Activated naive CD4-positive, alpha-beta T cell treated with anti-CD3 and anti-CD28 coated beads for 36 hours (primary cell): ENCODE measurements at regions not wholly inside any gene's neighbourhood (a gene's known extent, or its start where the extent isn't known, plus 50 kb on each side); places are given as distances from the start of the nearest gene placed in this dataset.
"Not testable (repeated sequence)": the region's sequence is repeated elsewhere in the genome, so short reads cannot be mapped to it uniquely, and the experiment has no call there.

Source experiments
- CTCF ChIA-PET: fragments of 350-600 bp; sonication (Branson Sonifier 250); formaldehyde crosslinking; loops from one replicate; lab custom pipeline; 2021; ENCODE audit warnings: antibody characterized with exemption; lab: Charles Lee
- DNase-seq: peaks from one replicate; pipeline ENCODE4 v3.0.0-alpha.2; 2020
- H3K27ac Mint-ChIP-seq: one replicate; pipeline ENCODE4 v1.8.0; 2021; ENCODE audit warnings: mild to moderate bottlenecking, mixed read lengths
- H3K27me3 Mint-ChIP-seq: one replicate; pipeline ENCODE4 v1.8.0; 2021; ENCODE audit warnings: low read depth, mixed read lengths
- H3K36me3 Mint-ChIP-seq: one replicate; pipeline ENCODE4 v1.8.0; 2021; ENCODE audit warnings: low read depth, mixed read lengths
- H3K4me1 Mint-ChIP-seq: one replicate; pipeline ENCODE4 v1.8.0; 2021; ENCODE audit warnings: low read depth, mixed read lengths
- H3K4me3 Mint-ChIP-seq: one replicate; pipeline ENCODE4 v1.8.0; 2021; ENCODE audit warnings: mild to moderate bottlenecking, moderate library complexity, mixed read lengths
- H3K9me3 Mint-ChIP-seq: one replicate; pipeline ENCODE4 v1.8.0; 2021; ENCODE audit warnings: mixed read lengths
- intact Hi-C: fragments of 100-400 bp; cut with micrococcal nuclease; formaldehyde crosslinking; loops from one replicate; pipeline ENCODE4 v1.15.1; 2023

DNA sequence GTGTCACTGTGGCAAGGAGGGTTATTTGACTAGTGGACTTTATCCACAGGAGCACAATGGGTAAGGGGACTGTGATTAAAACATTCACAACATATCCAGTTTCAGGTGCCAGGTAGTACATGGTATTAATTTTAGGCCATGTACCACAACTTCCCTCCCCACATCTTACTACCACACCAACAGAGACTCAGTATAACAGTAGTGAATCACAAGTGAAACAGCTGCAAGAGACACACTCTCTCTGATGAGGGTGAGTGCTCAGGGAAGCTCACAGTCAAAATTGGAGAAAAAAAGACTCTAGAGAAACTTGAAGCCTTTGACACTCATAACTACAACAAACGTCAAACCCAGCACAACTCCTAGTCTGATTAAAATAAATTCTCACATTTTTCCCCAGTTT, 367.6 kb upstream of the GYPC start:
- no peak overlapping the region for H3K27ac Mint-ChIP-seq
- DNase-seq, result no peak
- no peaks in the 10 kb centered on the region for H3K4me1 Mint-ChIP-seq
- H3K9me3 Mint-ChIP-seq, result no peaks in the 10 kb centered on the region
- H3K27me3 Mint-ChIP-seq, result peaks cover 6% of the 10 kb centered on the region
- H3K4me3 Mint-ChIP-seq, result no peak overlapping the region
- intact Hi-C loops, result no loop called here
- H3K36me3 Mint-ChIP-seq, result no peaks in the 10 kb centered on the region
- CTCF ChIA-PET, result no interaction called here

DNA sequence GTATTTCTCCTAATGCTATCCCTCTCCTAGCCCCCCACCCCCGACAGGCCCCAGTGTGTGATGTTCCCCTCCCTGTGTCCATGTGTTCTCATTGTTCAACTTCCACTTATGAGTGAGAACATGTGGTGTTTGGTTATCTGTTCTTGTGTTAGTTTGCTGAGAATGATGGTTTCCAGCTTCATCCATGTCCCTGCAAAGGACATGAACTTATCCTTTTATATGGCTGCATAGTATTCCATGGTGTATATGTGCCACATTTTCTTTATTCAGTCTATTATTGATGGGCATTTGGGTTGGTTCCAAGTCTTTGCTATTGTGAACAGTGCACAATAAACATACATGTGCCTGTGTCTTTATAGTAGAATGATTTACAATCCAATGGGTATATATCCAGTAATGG, 362.0 kb upstream of the GYPC start:
- CTCF ChIA-PET, H3K27ac Mint-ChIP-seq, intact Hi-C loops, H3K36me3 Mint-ChIP-seq, H3K4me1 Mint-ChIP-seq, H3K9me3 Mint-ChIP-seq, H3K27me3 Mint-ChIP-seq, H3K4me3 Mint-ChIP-seq, DNase-seq: not testable (repeated sequence)

DNA sequence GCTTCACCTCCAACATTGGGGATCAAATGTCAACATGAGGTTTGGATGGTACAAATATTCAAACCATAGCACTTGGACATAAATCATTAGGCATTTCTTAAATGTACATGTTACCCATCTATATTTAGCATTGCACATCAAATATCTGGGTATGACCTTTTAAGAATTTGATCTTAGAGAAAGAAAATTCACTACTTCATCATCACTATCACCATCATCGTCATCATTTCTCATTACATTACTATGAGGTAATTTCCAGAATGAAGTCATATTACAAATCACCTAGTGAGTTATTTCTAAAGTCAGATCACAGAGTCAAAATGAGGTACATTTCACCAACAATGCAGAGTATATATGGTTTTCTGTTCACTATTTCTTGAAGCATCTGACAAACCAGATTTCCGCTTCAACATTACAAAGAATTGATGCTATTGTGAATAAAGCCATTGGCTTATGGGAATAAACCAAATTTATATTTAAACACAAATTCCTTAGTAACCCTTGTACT, 356.4 kb upstream of the GYPC start:
- H3K27ac Mint-ChIP-seq, result no peak overlapping the region
- H3K4me3 Mint-ChIP-seq, result no peak overlapping the region
- peaks cover 8% of the 10 kb centered on the region for H3K27me3 Mint-ChIP-seq
- no peaks in the 10 kb centered on the region for H3K9me3 Mint-ChIP-seq
- peaks cover 8% of the 10 kb centered on the region for H3K4me1 Mint-ChIP-seq
- CTCF ChIA-PET, result no interaction called here
- no peaks in the 10 kb centered on the region for H3K36me3 Mint-ChIP-seq
- no peak for DNase-seq
- intact Hi-C loops, result no loop called here

DNA sequence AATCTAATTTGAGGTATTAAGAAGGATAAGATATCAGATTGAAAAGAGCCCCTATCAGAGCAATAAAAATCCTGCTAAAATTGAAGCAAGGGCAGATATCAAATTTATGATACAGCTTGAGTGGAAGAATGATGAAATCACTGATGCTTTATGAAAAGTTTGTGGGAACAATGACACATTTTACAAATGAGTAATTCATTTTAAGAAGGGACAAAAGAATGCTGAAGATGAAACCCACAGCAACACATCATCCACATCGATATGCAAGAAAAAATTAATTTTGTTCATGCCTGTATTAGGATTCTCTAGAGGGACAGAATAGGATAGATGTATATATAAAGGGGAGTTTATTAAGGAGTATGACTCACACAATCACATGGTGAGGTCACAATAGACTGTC, 355.6 kb upstream of the GYPC start:
- intact Hi-C loops, result loop anchor here (1.0 to 5.0 kb wide), 2 partner anchors 113 to 357 kb away; partner anchors contain the start of gene GYPC
- H3K4me3 Mint-ChIP-seq, result no peak overlapping the region
- H3K36me3 Mint-ChIP-seq, result no peaks in the 10 kb centered on the region
- no peaks in the 10 kb centered on the region for H3K9me3 Mint-ChIP-seq
- no peak overlapping the region for H3K27ac Mint-ChIP-seq
- CTCF ChIA-PET, result no interaction called here
- peaks cover 8% of the 10 kb centered on the region for H3K4me1 Mint-ChIP-seq
- H3K27me3 Mint-ChIP-seq, result peaks cover 8% of the 10 kb centered on the region
- DNase-seq, result no peak

DNA sequence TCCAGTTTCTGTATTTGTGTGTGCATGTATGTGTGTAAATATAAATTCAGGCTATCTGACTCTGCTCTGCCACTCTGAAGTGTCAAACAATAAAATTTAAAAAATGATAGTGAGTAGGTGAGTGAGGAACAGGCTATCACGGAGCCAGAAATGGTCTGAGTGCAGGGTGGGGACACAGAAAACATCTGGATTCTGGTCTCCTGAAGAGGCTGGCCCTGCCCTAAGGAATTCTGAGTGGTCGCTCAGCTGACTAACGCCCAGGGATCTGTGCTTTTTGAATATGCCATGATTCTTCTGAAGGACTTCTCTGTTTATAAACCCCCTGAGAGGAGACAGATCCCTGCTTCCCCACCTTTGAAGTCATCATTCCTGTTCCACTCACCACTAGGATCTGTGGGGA, 353.9 kb upstream of the GYPC start:
- Mint-ChIP-seq H3K9me3 (no peaks in the 10 kb centered on the region), H3K36me3 (no peaks in the 10 kb centered on the region), H3K4me1 (peaks cover 8% of the 10 kb centered on the region), H3K27ac (no peak overlapping the region), H3K27me3 (peaks cover 11% of the 10 kb centered on the region), H3K4me3 (no peak overlapping the region)
- DNase-seq, result no peak
- intact Hi-C loops, result loop anchor here (5.0 kb wide), 1 partner anchor 355 kb away; the partner anchor contains the start of gene GYPC
- CTCF ChIA-PET, result no interaction called here

DNA sequence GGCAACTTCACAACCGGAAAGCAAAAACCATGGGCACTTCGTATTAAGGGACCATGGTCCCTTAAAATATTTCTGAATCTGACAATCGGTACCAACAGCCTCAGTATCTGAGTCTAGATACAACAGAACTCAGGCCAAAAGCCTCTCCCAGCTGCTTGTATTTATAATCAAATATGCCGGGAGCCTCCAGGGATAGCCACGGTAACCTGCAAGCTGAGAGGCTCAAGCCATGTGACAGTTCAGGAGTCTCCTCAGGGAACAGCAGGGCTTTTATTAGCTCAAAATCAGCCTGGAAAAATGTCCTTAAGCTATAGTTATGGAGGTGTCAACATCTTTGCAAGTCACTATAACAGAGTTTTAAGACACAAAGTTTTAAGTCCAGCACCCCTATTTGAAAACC, 352.8 kb upstream of the GYPC start:
- CTCF ChIA-PET, result no interaction called here
- no peaks in the 10 kb centered on the region for H3K9me3 Mint-ChIP-seq
- no peak overlapping the region for H3K27ac Mint-ChIP-seq
- intact Hi-C loops, result loop anchor here (5.0 kb wide), 1 partner anchor 354 kb away; the partner anchor contains the start of gene GYPC
- H3K27me3 Mint-ChIP-seq, result peaks cover 11% of the 10 kb centered on the region
- no peak for DNase-seq
- peaks cover 8% of the 10 kb centered on the region for H3K4me1 Mint-ChIP-seq
- H3K36me3 Mint-ChIP-seq, result no peaks in the 10 kb centered on the region
- no peak overlapping the region for H3K4me3 Mint-ChIP-seq

DNA sequence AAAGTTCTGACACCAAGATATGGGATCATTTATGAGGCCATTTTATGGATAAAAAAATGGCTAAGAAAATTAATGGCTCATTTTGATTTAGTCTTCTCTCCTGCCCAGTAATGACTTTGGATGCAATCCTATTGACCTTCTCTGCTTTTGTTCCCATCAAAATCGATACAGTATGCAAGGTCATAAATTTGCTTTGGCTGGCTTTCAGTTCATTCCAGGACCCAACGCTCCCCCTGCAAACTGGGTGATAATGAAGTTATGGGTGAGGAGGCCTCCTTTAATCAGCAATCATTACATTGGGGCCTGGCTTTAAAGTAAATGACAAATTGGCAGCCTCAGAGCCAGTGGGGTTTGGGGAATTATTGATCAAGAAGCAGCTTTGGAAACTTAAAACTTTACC, 351.8 kb upstream of the GYPC start:
- intact Hi-C loops, result loop anchor here (5.0 kb wide), 1 partner anchor 353 kb away; the partner anchor contains the start of gene GYPC
- CTCF ChIA-PET, result no interaction called here
- DNase-seq, result no peak
- Mint-ChIP-seq H3K27me3 (peaks cover 11% of the 10 kb centered on the region), H3K27ac (no peak overlapping the region), H3K9me3 (no peaks in the 10 kb centered on the region), H3K4me1 (peaks cover 8% of the 10 kb centered on the region), H3K4me3 (no peak overlapping the region), H3K36me3 (no peaks in the 10 kb centered on the region)

DNA sequence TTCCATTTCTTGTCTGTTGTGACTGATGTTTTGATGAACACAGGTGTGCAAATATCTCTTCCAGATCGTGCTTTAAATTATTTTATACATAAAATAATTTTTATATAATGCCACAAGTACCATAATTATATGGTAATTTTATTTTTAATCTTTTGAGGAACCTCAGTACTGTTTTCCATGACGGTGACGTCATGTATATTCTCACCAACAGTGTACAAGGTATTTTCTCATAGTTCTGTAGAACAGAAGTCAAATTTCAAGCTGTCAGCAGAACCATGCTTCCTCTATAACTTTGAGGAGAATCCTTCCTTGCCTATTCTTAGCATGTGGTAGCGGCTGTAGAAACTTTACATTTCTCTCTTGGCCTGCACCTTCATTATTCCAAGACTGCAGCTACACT, 349.4 kb upstream of the GYPC start:
- H3K9me3 Mint-ChIP-seq, result no peaks in the 10 kb centered on the region
- no peak overlapping the region for H3K27ac Mint-ChIP-seq
- H3K4me1 Mint-ChIP-seq, result no peaks in the 10 kb centered on the region
- no peak for DNase-seq
- H3K27me3 Mint-ChIP-seq, result peaks cover 9% of the 10 kb centered on the region
- intact Hi-C loops, result no loop called here
- H3K4me3 Mint-ChIP-seq, result no peak overlapping the region
- no peaks in the 10 kb centered on the region for H3K36me3 Mint-ChIP-seq
- CTCF ChIA-PET, result no interaction called here

DNA sequence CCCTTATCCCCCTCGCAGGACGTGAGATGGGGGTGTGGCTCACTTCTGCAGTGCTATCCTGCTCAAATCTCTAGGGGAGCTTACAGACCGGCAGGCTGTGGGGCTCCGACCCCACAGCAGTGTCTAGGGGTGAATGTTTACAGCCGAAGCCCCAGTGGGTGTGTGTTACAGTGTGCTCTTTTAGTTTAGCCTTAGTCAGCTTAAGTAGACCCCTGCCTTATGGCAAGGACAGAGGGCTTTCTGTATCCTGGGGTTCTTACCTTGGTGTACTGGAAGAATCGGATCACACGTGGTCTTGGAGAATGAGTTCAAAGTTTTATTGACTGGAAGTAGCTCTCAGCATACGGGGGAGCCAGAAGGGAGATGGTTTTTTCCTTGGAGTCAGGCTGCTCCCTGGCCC, 348.2 kb upstream of the GYPC start:
- intact Hi-C loops, result no loop called here
- H3K9me3 Mint-ChIP-seq, result no peaks in the 10 kb centered on the region
- no peak overlapping the region for H3K4me3 Mint-ChIP-seq
- H3K36me3 Mint-ChIP-seq, result no peaks in the 10 kb centered on the region
- no peak for DNase-seq
- H3K27me3 Mint-ChIP-seq, result peaks cover 5% of the 10 kb centered on the region
- H3K4me1 Mint-ChIP-seq, result no peaks in the 10 kb centered on the region
- CTCF ChIA-PET, result no interaction called here
- H3K27ac Mint-ChIP-seq, result no peak overlapping the region

DNA sequence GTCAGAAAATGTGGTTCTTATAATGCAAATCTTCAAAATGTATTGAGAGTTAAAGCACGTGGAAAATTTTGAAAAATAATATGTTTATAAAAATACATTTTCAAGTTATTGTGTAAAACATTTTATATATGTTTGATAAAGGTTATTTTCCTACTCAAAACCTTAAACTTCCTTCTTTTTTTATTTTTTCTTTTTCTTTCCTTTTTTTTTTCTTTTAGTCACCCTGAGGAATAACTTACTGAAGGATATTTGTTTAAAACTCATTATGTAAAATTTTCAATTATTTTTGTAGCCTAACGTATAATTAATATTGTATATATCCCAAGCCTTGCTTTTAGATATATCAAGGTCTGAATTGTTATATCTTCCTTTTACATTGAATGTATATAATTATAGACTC, 346.8 kb upstream of the GYPC start:
- H3K27me3 Mint-ChIP-seq, result peaks cover 5% of the 10 kb centered on the region
- CTCF ChIA-PET, result interaction anchor here (0.7 kb wide), 1 partner anchor 1761 kb away, joined by 4 read pairs; no protein-coding TSS in a partner anchor
- intact Hi-C loops, result no loop called here

DNA sequence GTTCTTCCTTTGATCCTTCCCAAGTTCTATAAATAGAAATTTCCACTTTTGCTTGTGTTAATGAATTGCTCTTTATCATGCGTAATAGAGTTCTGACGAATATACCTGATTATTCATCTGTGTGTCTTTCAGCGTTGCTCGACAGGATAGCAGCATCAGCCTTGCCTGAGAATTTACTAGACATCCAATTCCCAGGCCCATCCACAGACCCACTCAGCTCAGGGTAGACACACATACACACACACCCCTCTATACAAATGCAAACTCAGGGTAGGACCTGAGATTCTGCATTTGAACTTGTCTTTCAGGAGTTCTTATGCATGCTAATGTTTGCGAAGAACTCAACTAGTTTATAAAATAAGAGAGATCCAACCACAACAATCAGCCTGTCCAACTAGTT, 343.4 kb upstream of the GYPC start:
- CTCF ChIA-PET, result no interaction called here
- Mint-ChIP-seq H3K9me3 (no peaks in the 10 kb centered on the region), H3K27ac (no peak overlapping the region), H3K4me3 (no peak overlapping the region), H3K4me1 (no peaks in the 10 kb centered on the region), H3K27me3 (peaks cover 5% of the 10 kb centered on the region), H3K36me3 (no peaks in the 10 kb centered on the region)
- no peak for DNase-seq
- intact Hi-C loops, result no loop called here

More for the DNA sequence above, 346.8 kb upstream of the GYPC start:
- H3K9me3 Mint-ChIP-seq, result no peaks in the 10 kb centered on the region
- no peak overlapping the region for H3K4me3 Mint-ChIP-seq
- H3K4me1 Mint-ChIP-seq, result no peaks in the 10 kb centered on the region
- DNase-seq, result no peak
- H3K36me3 Mint-ChIP-seq, result no peaks in the 10 kb centered on the region
- no peak overlapping the region for H3K27ac Mint-ChIP-seq

DNA sequence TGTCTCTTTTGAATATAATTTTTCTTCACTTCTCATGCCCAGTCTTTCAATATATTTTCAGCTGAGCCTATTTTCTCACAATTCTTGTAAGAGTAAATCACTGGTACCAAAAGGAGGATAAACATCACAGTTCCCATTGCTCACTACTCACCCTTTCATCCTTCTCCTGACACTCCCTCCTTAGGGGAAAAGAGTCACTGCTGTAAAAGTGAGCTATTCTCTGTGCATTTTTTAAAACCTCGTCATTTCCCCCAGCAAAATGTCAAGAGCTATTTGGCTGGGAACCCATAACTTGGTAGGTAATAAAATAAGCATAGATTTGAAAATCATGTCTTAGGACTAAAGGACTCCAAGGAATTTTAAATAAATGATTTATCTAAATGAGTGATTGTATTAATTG, 340.1 kb upstream of the GYPC start:
- Mint-ChIP-seq H3K27me3 (peaks cover 5% of the 10 kb centered on the region), H3K9me3 (no peaks in the 10 kb centered on the region), H3K4me1 (no peaks in the 10 kb centered on the region), H3K27ac (no peak overlapping the region), H3K4me3 (no peak overlapping the region), H3K36me3 (no peaks in the 10 kb centered on the region)
- CTCF ChIA-PET, result interaction anchor here (0.8 kb wide), 1 partner anchor 461 kb away, joined by 3 read pairs; no protein-coding TSS in a partner anchor
- intact Hi-C loops, result no loop called here
- DNase-seq, result no peak

DNA sequence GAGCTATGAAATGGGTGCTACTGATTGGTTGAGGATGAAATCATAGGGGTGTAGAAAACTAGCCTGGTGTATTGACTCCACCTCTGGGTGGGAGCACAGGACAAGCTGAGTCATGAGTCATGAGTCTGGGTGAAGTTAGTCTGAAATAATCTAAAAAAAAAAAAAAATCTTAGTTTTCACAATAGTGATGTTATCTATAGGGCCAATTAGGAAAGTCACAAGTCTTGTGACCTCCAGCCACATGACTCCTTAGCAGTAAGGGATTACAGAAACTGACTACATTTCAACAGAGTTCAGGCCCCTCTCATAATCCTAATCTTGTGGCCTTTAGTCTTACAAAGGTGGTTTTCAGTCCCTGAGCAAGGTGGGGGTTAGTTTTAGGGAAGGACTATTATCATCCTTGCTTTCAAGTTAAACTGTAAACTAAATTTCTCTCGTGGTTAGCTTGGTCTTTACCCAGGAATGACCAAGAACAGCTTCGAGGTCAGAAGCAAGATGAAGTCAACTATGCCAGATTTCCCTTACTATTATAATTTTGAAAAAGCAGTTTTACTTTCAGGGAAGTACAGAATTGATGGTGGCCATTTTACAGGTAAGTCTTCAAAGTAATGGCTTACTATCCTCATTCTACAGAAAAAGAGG, 338.0 kb upstream of the GYPC start:
- intact Hi-C loops, result no loop called here
- CTCF ChIA-PET, result interaction anchor here (0.7 kb wide), 1 partner anchor 170 kb away, joined by 4 read pairs; no protein-coding TSS in a partner anchor
- Mint-ChIP-seq H3K4me1 (peaks cover 5% of the 10 kb centered on the region), H3K9me3 (no peaks in the 10 kb centered on the region), H3K4me3 (no peak overlapping the region), H3K27ac (no peak overlapping the region), H3K27me3 (peaks cover 2% of the 10 kb centered on the region), H3K36me3 (no peaks in the 10 kb centered on the region)
- DNase-seq, result no peak
